ENCODE measurements at regions not wholly inside any gene's neighbourhood (a gene's known extent, or its start where the extent isn't known, plus 50 kb on each side); places are given as distances from the start of the nearest gene placed in this dataset.
A peak's percentile ranks its signal among the peaks of the same experiment; 100 is the strongest.

- DNase-seq (ENCODE audit: low read depth in 3 of 3): no peak
Measured at GRCh38 chr10:14391342-14391741, 60.6 kb upstream of the FRMD4A start.

GRCh38 chr10:14389981-14390590 lies 59.4 kb upstream of the FRMD4A start:
- DNase-seq (ENCODE audit: low read depth in 3 of 3): peak in 2 of 3 donors; percentile 9 to 36

- peak; percentile 20 to 69 (median 34) for DNase-seq (ENCODE audit: low read depth in 3 of 3)
Measured at GRCh38 chr10:14385596-14386593, 55.2 kb upstream of the FRMD4A start.

GRCh38 chr10:14384915-14385314 lies 54.2 kb upstream of the FRMD4A start:
- no peak for DNase-seq (ENCODE audit: low read depth in 3 of 3)

- no peak for DNase-seq (ENCODE audit: low read depth in 3 of 3)
Measured at GRCh38 chr10:14384116-14384730, 53.5 kb upstream of the FRMD4A start.

- DNase-seq (ENCODE audit: low read depth in 3 of 3): no peak
Measured at GRCh38 chr10:14383266-14383665, 52.5 kb upstream of the FRMD4A start.

GRCh38 chr10:14382531-14382930 lies 51.8 kb upstream of the FRMD4A start:
- no peak for DNase-seq (ENCODE audit: low read depth in 3 of 3)

GRCh38 chr10:14382022-14382421 lies 51.3 kb upstream of the FRMD4A start:
- DNase-seq (ENCODE audit: low read depth in 3 of 3): peak in 2 of 3 donors; percentile 12 to 13

GRCh38 chr10:14381475-14381874 lies 50.8 kb upstream of the FRMD4A start:
- no peak for DNase-seq (ENCODE audit: low read depth in 3 of 3)

- no peak for DNase-seq (ENCODE audit: low read depth in 3 of 3)
Measured at GRCh38 chr10:14380746-14381145, 50.0 kb upstream of the FRMD4A start.
